ENCODE measurements at regions not wholly inside any gene's neighbourhood (a gene's known extent, or its start where the extent isn't known, plus 50 kb on each side); places are given as distances from the start of the nearest gene placed in this dataset.

DNA sequence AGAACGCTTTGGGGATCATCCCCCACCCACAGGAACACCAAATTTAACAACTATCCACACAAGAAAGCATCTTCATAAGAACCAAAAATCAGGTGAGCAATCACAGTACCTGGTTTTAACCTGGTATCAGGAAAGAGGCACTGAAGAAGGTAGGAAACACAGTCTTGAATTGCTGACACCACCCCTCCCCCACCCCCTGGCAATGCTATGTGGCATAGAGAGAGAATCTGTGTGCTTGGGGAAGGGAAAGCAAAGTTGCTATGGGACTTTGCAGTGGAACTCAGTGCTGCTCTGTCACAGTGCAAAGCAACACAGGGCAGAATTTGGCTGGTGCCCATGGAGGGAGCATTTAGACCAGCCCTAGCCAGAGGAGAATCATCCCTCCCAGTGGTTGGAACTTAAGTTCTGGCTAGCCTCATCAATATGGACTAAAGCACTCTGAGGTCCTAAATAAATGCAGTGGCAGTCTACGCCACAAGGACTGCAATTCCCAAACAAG is 565.5 kb downstream of the EPM2A start:
- TF ChIP-seq, protein P1, sequence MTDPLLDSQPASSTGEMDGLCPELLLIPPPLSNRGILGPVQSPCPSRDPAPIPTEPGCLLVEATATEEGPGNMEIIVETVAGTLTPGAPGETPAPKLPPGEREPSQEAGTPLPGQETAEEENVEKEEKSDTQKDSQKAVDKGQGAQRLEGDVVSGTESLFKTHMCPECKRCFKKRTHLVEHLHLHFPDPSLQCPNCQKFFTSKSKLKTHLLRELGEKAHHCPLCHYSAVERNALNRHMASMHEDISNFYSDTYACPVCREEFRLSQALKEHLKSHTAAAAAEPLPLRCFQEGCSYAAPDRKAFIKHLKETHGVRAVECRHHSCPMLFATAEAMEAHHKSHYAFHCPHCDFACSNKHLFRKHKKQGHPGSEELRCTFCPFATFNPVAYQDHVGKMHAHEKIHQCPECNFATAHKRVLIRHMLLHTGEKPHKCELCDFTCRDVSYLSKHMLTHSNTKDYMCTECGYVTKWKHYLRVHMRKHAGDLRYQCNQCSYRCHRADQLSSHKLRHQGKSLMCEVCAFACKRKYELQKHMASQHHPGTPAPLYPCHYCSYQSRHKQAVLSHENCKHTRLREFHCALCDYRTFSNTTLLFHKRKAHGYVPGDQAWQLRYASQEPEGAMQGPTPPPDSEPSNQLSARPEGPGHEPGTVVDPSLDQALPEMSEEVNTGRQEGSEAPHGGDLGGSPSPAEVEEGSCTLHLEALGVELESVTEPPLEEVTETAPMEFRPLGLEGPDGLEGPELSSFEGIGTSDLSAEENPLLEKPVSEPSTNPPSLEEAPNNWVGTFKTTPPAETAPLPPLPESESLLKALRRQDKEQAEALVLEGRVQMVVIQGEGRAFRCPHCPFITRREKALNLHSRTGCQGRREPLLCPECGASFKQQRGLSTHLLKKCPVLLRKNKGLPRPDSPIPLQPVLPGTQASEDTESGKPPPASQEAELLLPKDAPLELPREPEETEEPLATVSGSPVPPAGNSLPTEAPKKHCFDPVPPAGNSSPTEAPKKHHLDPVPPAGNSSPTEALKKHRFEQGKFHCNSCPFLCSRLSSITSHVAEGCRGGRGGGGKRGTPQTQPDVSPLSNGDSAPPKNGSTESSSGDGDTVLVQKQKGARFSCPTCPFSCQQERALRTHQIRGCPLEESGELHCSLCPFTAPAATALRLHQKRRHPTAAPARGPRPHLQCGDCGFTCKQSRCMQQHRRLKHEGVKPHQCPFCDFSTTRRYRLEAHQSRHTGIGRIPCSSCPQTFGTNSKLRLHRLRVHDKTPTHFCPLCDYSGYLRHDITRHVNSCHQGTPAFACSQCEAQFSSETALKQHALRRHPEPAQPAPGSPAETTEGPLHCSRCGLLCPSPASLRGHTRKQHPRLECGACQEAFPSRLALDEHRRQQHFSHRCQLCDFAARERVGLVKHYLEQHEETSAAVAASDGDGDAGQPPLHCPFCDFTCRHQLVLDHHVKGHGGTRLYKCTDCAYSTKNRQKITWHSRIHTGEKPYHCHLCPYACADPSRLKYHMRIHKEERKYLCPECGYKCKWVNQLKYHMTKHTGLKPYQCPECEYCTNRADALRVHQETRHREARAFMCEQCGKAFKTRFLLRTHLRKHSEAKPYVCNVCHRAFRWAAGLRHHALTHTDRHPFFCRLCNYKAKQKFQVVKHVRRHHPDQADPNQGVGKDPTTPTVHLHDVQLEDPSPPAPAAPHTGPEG (CRISPR knock-in tag; IDR thresholded peaks at IDR 0.05): no peak
- TF ChIP-seq, protein P2, sequence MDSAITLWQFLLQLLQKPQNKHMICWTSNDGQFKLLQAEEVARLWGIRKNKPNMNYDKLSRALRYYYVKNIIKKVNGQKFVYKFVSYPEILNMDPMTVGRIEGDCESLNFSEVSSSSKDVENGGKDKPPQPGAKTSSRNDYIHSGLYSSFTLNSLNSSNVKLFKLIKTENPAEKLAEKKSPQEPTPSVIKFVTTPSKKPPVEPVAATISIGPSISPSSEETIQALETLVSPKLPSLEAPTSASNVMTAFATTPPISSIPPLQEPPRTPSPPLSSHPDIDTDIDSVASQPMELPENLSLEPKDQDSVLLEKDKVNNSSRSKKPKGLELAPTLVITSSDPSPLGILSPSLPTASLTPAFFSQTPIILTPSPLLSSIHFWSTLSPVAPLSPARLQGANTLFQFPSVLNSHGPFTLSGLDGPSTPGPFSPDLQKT (CRISPR knock-in tag; IDR thresholded peaks at IDR 0.05; ENCODE audit: borderline replicate concordance): no peak
- TF ChIP-seq MYC (CRISPR knock-in tag; IDR thresholded peaks at IDR 0.05; ENCODE audit: borderline replicate concordance): no peak
- TF ChIP-seq SALL2 (CRISPR knock-in tag; IDR thresholded peaks at IDR 0.05): no peak
- TF ChIP-seq, protein P3, sequence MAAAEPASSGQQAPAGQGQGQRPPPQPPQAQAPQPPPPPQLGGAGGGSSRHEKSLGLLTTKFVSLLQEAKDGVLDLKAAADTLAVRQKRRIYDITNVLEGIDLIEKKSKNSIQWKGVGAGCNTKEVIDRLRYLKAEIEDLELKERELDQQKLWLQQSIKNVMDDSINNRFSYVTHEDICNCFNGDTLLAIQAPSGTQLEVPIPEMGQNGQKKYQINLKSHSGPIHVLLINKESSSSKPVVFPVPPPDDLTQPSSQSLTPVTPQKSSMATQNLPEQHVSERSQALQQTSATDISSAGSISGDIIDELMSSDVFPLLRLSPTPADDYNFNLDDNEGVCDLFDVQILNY (CRISPR knock-in tag; conservative IDR thresholded peaks at IDR 0.05): no peak

All from HepG2 (cell line).